ENCODE measurements at regions not wholly inside any gene's neighbourhood (a gene's known extent, or its start where the extent isn't known, plus 50 kb on each side); places are given as distances from the start of the nearest gene placed in this dataset.

GRCh38 chr11:37755521-37755920, 1157.5 kb upstream of the RAG2 start:
- Mint-ChIP-seq H3K9me3 (no peaks in the 10 kb centered on the region), H3K4me1 (ENCODE audit: unreplicated experiment) (no peaks in the 10 kb centered on the region)

GRCh38 chr11:37748641-37749040, 1150.6 kb upstream of the RAG2 start:
- Mint-ChIP-seq H3K4me1 (ENCODE audit: unreplicated experiment) (no peaks in the 10 kb centered on the region), H3K27me3 (no peaks in the 10 kb centered on the region), H3K36me3 (no peaks in the 10 kb centered on the region), H3K27ac (no peak overlapping the region), H3K9me3 (no peaks in the 10 kb centered on the region), H3K4me3 (no peak overlapping the region)
- no peak for DNase-seq (ENCODE audit: extremely low spot score, unreplicated experiment)
- TF ChIP-seq, protein P1, sequence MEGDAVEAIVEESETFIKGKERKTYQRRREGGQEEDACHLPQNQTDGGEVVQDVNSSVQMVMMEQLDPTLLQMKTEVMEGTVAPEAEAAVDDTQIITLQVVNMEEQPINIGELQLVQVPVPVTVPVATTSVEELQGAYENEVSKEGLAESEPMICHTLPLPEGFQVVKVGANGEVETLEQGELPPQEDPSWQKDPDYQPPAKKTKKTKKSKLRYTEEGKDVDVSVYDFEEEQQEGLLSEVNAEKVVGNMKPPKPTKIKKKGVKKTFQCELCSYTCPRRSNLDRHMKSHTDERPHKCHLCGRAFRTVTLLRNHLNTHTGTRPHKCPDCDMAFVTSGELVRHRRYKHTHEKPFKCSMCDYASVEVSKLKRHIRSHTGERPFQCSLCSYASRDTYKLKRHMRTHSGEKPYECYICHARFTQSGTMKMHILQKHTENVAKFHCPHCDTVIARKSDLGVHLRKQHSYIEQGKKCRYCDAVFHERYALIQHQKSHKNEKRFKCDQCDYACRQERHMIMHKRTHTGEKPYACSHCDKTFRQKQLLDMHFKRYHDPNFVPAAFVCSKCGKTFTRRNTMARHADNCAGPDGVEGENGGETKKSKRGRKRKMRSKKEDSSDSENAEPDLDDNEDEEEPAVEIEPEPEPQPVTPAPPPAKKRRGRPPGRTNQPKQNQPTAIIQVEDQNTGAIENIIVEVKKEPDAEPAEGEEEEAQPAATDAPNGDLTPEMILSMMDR (conservative IDR thresholded peaks at IDR 0.05), result no peak

More at GRCh38 chr11:37755521-37755920, 1157.5 kb upstream of the RAG2 start:
- TF ChIP-seq, protein P1 (conservative IDR thresholded peaks at IDR 0.05), result no peak
- H3K27ac Mint-ChIP-seq, result no peak overlapping the region
- no peaks in the 10 kb centered on the region for H3K36me3 Mint-ChIP-seq
- no peak overlapping the region for H3K4me3 Mint-ChIP-seq
- H3K27me3 Mint-ChIP-seq, result no peaks in the 10 kb centered on the region
- no peak for DNase-seq (ENCODE audit: extremely low spot score, unreplicated experiment)

GRCh38 chr11:37747121-37747520, 1149.1 kb upstream of the RAG2 start:
- H3K36me3 Mint-ChIP-seq, result no peaks in the 10 kb centered on the region
- no peaks in the 10 kb centered on the region for H3K4me1 Mint-ChIP-seq (ENCODE audit: unreplicated experiment)
- no peaks in the 10 kb centered on the region for H3K9me3 Mint-ChIP-seq
- no peak for DNase-seq (ENCODE audit: extremely low spot score, unreplicated experiment)
- TF ChIP-seq, protein P1 (conservative IDR thresholded peaks at IDR 0.05), result no peak
- H3K27ac Mint-ChIP-seq, result no peak overlapping the region
- no peak overlapping the region for H3K4me3 Mint-ChIP-seq
- H3K27me3 Mint-ChIP-seq, result no peaks in the 10 kb centered on the region

DNA sequence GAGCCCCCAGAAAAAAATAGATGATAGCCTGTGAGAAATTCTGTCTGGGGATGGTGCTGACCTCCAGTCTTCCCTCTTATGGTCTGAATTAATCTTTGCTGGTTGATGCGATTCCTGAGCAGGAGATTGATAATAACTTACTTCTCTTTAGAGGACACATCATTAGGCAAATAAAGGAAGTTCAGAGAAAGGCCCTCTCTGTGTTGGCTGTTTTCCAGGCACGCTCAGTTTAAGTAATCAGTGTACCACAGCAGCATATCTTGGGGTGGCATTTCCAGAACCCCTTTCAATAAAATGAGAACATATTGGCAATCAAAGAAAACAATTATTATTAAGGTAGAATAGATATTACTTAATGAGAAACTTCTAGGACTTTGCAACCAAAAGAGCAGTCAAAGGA, 1129.3 kb upstream of the RAG2 start:
- no peaks in the 10 kb centered on the region for H3K27me3 Mint-ChIP-seq
- TF ChIP-seq, protein P1 (conservative IDR thresholded peaks at IDR 0.05), result no peak
- no peak overlapping the region for H3K27ac Mint-ChIP-seq
- no peaks in the 10 kb centered on the region for H3K9me3 Mint-ChIP-seq
- H3K4me3 Mint-ChIP-seq, result no peak overlapping the region
- H3K36me3 Mint-ChIP-seq, result no peaks in the 10 kb centered on the region
- DNase-seq (ENCODE audit: extremely low spot score, unreplicated experiment), result no peak
- H3K4me1 Mint-ChIP-seq (ENCODE audit: unreplicated experiment), result peaks cover 4% of the 10 kb centered on the region

- no peak for DNase-seq (ENCODE audit: extremely low spot score, unreplicated experiment)
- Mint-ChIP-seq H3K4me1 (ENCODE audit: unreplicated experiment) (peaks cover 4% of the 10 kb centered on the region), H3K9me3 (no peaks in the 10 kb centered on the region), H3K4me3 (no peak overlapping the region), H3K27ac (no peak overlapping the region), H3K36me3 (no peaks in the 10 kb centered on the region), H3K27me3 (no peaks in the 10 kb centered on the region)
- TF ChIP-seq, protein P1 (conservative IDR thresholded peaks at IDR 0.05), result no peak
Measured at GRCh38 chr11:37724315-37724714, 1126.3 kb upstream of the RAG2 start.

GRCh38 chr11:37721485-37721884, 1123.4 kb upstream of the RAG2 start:
- no peak overlapping the region for H3K27ac Mint-ChIP-seq
- no peaks in the 10 kb centered on the region for H3K9me3 Mint-ChIP-seq
- no peak overlapping the region for H3K4me3 Mint-ChIP-seq
- H3K4me1 Mint-ChIP-seq (ENCODE audit: unreplicated experiment), result no peaks in the 10 kb centered on the region
- no peak for DNase-seq (ENCODE audit: extremely low spot score, unreplicated experiment)
- TF ChIP-seq, protein P1 (conservative IDR thresholded peaks at IDR 0.05), result no peak
- no peaks in the 10 kb centered on the region for H3K27me3 Mint-ChIP-seq
- no peaks in the 10 kb centered on the region for H3K36me3 Mint-ChIP-seq
